Endothelial cell of umbilical vein (primary cell): ENCODE measurements at regions not wholly inside any gene's neighbourhood (a gene's known extent, or its start where the extent isn't known, plus 50 kb on each side); places are given as distances from the start of the nearest gene placed in this dataset.
"Not testable (repeated sequence)": the region's sequence is repeated elsewhere in the genome, so short reads cannot be mapped to it uniquely, and the experiment has no call there.

Experiments
- BruUV-seq: library from RNA; stranded (reverse); fragments of 400-500 nt; replicated peaks from 2 replicates; lab custom pipeline; 2021; lab: Mats Ljungman, UMichigan
- CTCF ChIA-PET: fragments of 300-600, 350-600 bp; sonication (Branson Sonifier 250); formaldehyde crosslinking; loops from one replicate; lab custom pipeline; 2021; ENCODE audit warnings: antibody characterized with exemption, inconsistent platforms; lab: Charles Lee
- POLR2A ChIA-PET: fragments of 300-600, 350-600 bp; sonication (Branson Sonifier 250); formaldehyde crosslinking; loops from one replicate; lab custom pipeline; 2021; ENCODE audit warnings: antibody characterized with exemption, inconsistent platforms; lab: Charles Lee
- DNase-seq: peaks from one replicate; pipeline ENCODE4 v3.0.0-alpha.2; 2011; ENCODE audit warnings: low read depth, low spot score
- FAIRE-seq: peaks from 2 replicates; lab custom pipeline; 2011; peaks lifted over from hg19 to GRCh38; lab: Jason Lieb, UNC
- H2AFZ ChIP-seq: 2 replicates; pipeline ENCODE4 v1.6.0; 2012; ENCODE audit warnings: low read depth, low read length, control low read depth, inconsistent platforms
- H3K27ac ChIP-seq: 2 replicates; pipeline ENCODE4 v1.5.1; 2011; ENCODE audit warnings: low read depth, mild to moderate bottlenecking, control low read depth, low read length, moderate library complexity; ENCODE audit not compliant: insufficient read depth
- H3K27me3 ChIP-seq, 2 experiments: 2 replicates each; pipeline versions ENCODE4 v1.6.0 to v1.6.1; 2011; ENCODE audit warnings: low read length in 2 of 2, mixed read lengths in 1 of 2; ENCODE audit not compliant: control insufficient read depth in 2 of 2, insufficient read depth in 2 of 2
- H3K36me3 ChIP-seq, 2 experiments: 2 replicates in 1 of 2; 3 replicates in 1 of 2; pipeline ENCODE4 v1.5.1; 2011; ENCODE audit warnings: low read length in 2 of 2, mild to moderate bottlenecking in 1 of 2, moderate library complexity in 1 of 2; ENCODE audit not compliant: control insufficient read depth in 2 of 2, insufficient read depth in 2 of 2; ENCODE audit errors: extremely low read depth in 1 of 2
- H3K4me1 ChIP-seq: 3 replicates; pipeline ENCODE4 v1.5.1; 2011; ENCODE audit warnings: mild to moderate bottlenecking, low read length; ENCODE audit not compliant: control insufficient read depth, insufficient read depth; ENCODE audit errors: extremely low read depth
- H3K4me2 ChIP-seq: 2 replicates; pipeline ENCODE4 v1.6.1; 2011; ENCODE audit warnings: low read length, control low read depth, mixed read lengths; ENCODE audit not compliant: insufficient read depth
- H3K4me3 ChIP-seq, 3 experiments: fragments of 200-600 bp in 1 of 3; sonication (generic), shearing (Covaris generic) in 1 of 3; replicated peaks in 1 of 3; 2 replicates each; pipeline ENCODE4 v1.5.1; 2011 to 2016; ENCODE audit warnings: control low read depth in 3 of 3, low read length in 3 of 3, mild to moderate bottlenecking in 2 of 3, inconsistent platforms in 1 of 3, low read depth in 1 of 3, moderate library complexity in 1 of 3; ENCODE audit not compliant: insufficient read depth in 1 of 3
- H3K79me2 ChIP-seq: 2 replicates; pipeline ENCODE4 v1.6.0; 2012; ENCODE audit warnings: low read length, inconsistent platforms; ENCODE audit not compliant: control insufficient read depth, insufficient read depth
- H3K9ac ChIP-seq: replicated peaks from 2 replicates; pipeline ENCODE3; 2011; ENCODE audit warnings: low read length, control low read depth; ENCODE audit not compliant: insufficient read depth; ENCODE audit errors: extremely low read depth
- H3K9me1 ChIP-seq: replicated peaks from 3 replicates; pipeline ENCODE4 v1.6.0; 2011; ENCODE audit warnings: mild to moderate bottlenecking, low read length; ENCODE audit not compliant: control insufficient read depth, insufficient read depth; ENCODE audit errors: extremely low read depth
- H3K9me3 ChIP-seq: replicated peaks from 2 replicates; pipeline ENCODE4 v1.5.1; 2012; ENCODE audit warnings: low read length, inconsistent platforms; ENCODE audit not compliant: control insufficient read depth, insufficient read depth
- H4K20me1 ChIP-seq: replicated peaks from 2 replicates; pipeline ENCODE3; 2011; ENCODE audit warnings: mild to moderate bottlenecking, low read length; ENCODE audit not compliant: control insufficient read depth, insufficient read depth; ENCODE audit errors: extremely low read depth
- EZH2 ChIP-seq: IDR thresholded peaks from 2 replicates; pipeline ENCODE4 v1.6.1; 2012; ENCODE audit warnings: borderline replicate concordance, low read depth, mild to moderate bottlenecking, moderate library complexity, low read length, inconsistent platforms; ENCODE audit not compliant: severe bottlenecking
- FOS ChIP-seq: IDR thresholded peaks from 2 replicates; pipeline ENCODE4 v1.6.1; 2011; ENCODE audit warnings: mild to moderate bottlenecking, low read length, moderate library complexity, borderline replicate concordance; ENCODE audit not compliant: insufficient read depth
- GATA2 ChIP-seq: IDR thresholded peaks from 2 replicates; pipeline ENCODE4 v1.7.0; 2011; ENCODE audit warnings: low read depth, mild to moderate bottlenecking, moderate library complexity, mixed read lengths, low read length; ENCODE audit not compliant: insufficient read length, insufficient read depth
- JUN ChIP-seq: IDR thresholded peaks from 2 replicates; pipeline ENCODE4 v1.6.1; 2011; ENCODE audit warnings: borderline replicate concordance, low read depth; ENCODE audit not compliant: insufficient read length, insufficient read depth
- MYC ChIP-seq: IDR thresholded peaks from one replicate; pipeline ENCODE4 v1.6.1; 2011; ENCODE audit warnings: mild to moderate bottlenecking, low read depth, low read length
- POLR2A ChIP-seq: IDR thresholded peaks from 2 replicates; pipeline ENCODE4 v1.6.1; 2012; ENCODE audit warnings: low read depth, mild to moderate bottlenecking, control low read depth, low read length
- POLR2AphosphoS5 ChIP-seq: IDR thresholded peaks from 2 replicates; pipeline ENCODE4 v1.6.1; 2012; ENCODE audit warnings: low read depth, mild to moderate bottlenecking, control low read depth, low read length, moderate library complexity; ENCODE audit not compliant: insufficient read depth
- dilution Hi-C: fragments of 300-500 bp; cut with MboI; formaldehyde crosslinking; loops from one replicate; pipeline ENCODE4 v1.15.0; 2019; ENCODE audit warnings: low sequenced_read_pairs; ENCODE audit not compliant: extremely low pct_ligation_motif_present
- intact Hi-C: fragments of 100-400 bp; cut with micrococcal nuclease; formaldehyde crosslinking; loops from one replicate; pipeline ENCODE4 v1.10.0; 2022
- TF ChIP-seq, protein P1 (sequence below): IDR thresholded peaks from 2 replicates; pipeline ENCODE4 v1.6.1; 2011; ENCODE audit not compliant: insufficient read depth, insufficient read length
- TF ChIP-seq, protein P2 (sequence below), 2 donors: IDR thresholded peaks; 1 replicate in 1 of 2; 2 replicates in 1 of 2; pipeline ENCODE4 v1.5.1; 2011; ENCODE audit warnings: low read length in 2 of 2, mild to moderate bottlenecking in 2 of 2, moderate library complexity in 2 of 2, control low read depth in 1 of 2, inconsistent platforms in 1 of 2, low read depth in 1 of 2; ENCODE audit not compliant: insufficient read depth in 1 of 2; ENCODE audit errors: extremely low read depth in 1 of 2

GRCh38 chr1:96912248-96912647 lies 190.7 kb downstream of the PTBP2 start:
- no peak overlapping the region for H3K9ac ChIP-seq
- dilution Hi-C loops, result no loop called here
- H2AFZ ChIP-seq, result no peak overlapping the region
- no peak overlapping the region for H3K27ac ChIP-seq
- H3K4me2 ChIP-seq, result no peak overlapping the region
- H3K9me1 ChIP-seq, result no peaks in the 10 kb centered on the region
- H3K27me3 ChIP-seq, result peaks cover 0 to 3% of the 10 kb centered on the region in 2 experiments
- BruUV-seq, result no TSS peak
- no peak for DNase-seq
- H3K9me3 ChIP-seq, result no peaks in the 10 kb centered on the region
- TF ChIP-seq EZH2, result no peak
- TF ChIP-seq, protein P1, sequence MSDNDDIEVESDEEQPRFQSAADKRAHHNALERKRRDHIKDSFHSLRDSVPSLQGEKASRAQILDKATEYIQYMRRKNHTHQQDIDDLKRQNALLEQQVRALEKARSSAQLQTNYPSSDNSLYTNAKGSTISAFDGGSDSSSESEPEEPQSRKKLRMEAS, result no peak
- TF ChIP-seq MYC, result no peak
- TF ChIP-seq GATA2, result no peak
- TF ChIP-seq, protein P2, sequence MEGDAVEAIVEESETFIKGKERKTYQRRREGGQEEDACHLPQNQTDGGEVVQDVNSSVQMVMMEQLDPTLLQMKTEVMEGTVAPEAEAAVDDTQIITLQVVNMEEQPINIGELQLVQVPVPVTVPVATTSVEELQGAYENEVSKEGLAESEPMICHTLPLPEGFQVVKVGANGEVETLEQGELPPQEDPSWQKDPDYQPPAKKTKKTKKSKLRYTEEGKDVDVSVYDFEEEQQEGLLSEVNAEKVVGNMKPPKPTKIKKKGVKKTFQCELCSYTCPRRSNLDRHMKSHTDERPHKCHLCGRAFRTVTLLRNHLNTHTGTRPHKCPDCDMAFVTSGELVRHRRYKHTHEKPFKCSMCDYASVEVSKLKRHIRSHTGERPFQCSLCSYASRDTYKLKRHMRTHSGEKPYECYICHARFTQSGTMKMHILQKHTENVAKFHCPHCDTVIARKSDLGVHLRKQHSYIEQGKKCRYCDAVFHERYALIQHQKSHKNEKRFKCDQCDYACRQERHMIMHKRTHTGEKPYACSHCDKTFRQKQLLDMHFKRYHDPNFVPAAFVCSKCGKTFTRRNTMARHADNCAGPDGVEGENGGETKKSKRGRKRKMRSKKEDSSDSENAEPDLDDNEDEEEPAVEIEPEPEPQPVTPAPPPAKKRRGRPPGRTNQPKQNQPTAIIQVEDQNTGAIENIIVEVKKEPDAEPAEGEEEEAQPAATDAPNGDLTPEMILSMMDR (IDR thresholded peaks at IDR 0.05; ENCODE audit: extremely low read depth in 1 of 2, insufficient read depth in 1 of 2, low read depth in 1 of 2, low read length in 2 of 2), result no peak
- TF ChIP-seq POLR2A, result no peak
- no peak for TF ChIP-seq POLR2AphosphoS5
- TF ChIP-seq JUN, result no peak
- TF ChIP-seq FOS, result no peak
- no peaks in the 10 kb centered on the region for H3K36me3 ChIP-seq
- CTCF ChIA-PET, result no interaction called here
- intact Hi-C loops, result no loop called here
- no peak overlapping the region for H3K4me3 ChIP-seq
- no peaks in the 10 kb centered on the region for H4K20me1 ChIP-seq
- H3K79me2 ChIP-seq, result no peaks in the 10 kb centered on the region
- POLR2A ChIA-PET, result no interaction called here
- H3K4me1 ChIP-seq, result no peaks in the 10 kb centered on the region
- FAIRE-seq, result no peak

DNA sequence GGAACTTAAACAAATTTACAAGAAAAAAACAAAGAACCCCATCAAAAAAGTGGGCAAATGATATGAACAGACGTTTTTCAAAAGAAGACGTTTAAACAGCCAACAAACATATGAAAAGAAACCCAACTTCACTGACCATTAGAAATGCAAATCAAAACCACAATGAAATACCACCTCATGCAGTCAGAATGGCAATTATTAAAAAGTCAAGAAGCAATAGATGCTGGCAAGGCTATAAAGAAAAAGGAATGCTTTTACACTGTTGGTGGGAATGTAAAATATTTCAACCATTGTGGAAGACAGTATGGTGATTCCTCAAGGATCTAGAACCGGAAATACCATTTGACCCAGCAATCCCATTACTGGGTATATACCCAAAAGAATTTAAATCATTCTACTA lies 194.1 kb downstream of the PTBP2 start:
- H3K4me2 ChIP-seq, H3K27me3 ChIP-seq, dilution Hi-C loops, H3K9me1 ChIP-seq, H3K79me2 ChIP-seq, H3K27ac ChIP-seq, BruUV-seq, H3K9ac ChIP-seq, H3K4me1 ChIP-seq, FAIRE-seq, intact Hi-C loops, H4K20me1 ChIP-seq, H3K4me3 ChIP-seq, DNase-seq, H3K36me3 ChIP-seq, H3K9me3 ChIP-seq, H2AFZ ChIP-seq, POLR2A ChIA-PET, CTCF ChIA-PET: not testable (repeated sequence)
